Right forelimb (tissue), 1 donor: ENCODE measurements at regions not wholly inside any gene's neighbourhood (a gene's known extent, or its start where the extent isn't known, plus 50 kb on each side); places are given as distances from the start of the nearest gene placed in this dataset.

Source experiments
- DNase-seq: peaks from one replicate; pipeline ENCODE4 v3.0.0-alpha.2; 2018

DNA sequence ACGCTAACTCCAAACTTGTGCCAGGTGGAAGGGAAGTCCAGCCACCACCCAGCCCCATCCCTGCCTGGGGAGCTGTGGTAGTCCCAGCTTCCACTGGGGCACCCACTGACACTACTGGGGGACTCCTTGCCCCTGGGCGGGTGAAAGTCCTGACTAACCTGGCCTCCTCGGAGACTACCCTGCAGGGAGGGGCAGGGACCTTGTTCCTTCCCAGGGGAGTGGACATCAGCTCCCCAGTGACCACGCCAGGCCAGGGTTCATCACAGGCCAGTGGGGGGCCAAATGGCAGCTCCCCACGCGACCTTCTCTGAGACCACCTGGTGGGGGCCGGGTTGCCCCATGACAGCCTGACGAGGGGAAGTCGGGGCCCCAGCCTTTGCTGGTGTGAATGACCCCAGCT is 420.0 kb upstream of the SALL3 start:
- no peak for DNase-seq

DNA sequence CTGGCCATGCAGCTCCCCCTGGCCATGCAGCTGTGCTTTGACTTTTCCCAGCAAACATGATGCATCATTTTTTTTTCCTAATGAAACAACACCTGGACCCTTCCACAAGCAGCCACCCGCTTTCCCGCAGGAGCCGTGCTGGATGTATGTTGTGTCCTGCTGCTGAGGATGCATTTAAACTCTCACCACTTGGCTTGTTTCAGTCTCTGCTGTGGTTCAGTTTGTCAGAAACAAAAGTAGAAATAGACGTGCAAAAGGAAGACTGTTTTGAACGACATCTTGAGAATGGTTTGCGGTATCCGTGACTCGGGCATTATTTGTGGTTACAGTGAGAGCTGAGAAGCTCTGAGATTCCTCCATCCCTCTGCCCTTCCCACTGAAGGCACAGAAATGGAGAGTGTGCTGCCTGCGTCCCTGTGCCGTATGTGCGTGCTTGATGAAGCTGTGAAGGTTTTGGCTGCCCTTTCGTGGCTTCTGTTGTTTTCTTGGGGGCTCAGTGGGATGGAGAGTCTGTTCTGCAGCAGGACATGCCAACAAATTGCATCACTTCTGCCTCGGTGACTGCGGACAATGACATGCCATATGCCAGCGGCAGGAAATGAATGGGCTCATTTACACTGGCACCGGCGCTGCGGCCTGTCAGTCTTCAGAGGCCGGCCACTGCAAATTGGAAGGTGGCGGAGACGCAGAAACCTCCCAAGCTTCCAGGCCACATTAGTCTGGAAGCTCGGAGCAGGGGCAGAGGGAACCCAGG is 417.7 kb upstream of the SALL3 start:
- DNase-seq, result no peak

DNA sequence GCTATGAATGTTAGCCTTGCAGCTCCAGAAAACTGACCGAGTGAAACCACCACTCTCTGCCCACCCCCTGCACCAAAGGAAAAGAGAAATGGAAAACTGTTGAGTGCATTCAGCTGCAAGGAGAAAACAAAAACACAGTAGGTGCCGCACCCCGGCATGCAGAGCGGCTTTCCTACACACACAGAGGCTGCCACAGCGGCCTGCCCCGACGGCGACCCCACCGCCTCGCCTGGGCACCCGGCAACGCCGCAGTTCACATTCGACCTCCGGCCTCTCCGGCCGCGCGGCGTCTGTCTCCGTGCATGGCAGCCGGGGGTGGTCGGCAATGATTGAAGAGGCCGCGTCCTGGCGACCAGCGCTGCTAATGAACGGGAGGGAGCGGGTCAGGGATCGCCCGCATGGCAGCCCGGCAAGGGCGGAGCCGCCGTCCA is 417.1 kb upstream of the SALL3 start:
- DNase-seq, result no peak

DNA sequence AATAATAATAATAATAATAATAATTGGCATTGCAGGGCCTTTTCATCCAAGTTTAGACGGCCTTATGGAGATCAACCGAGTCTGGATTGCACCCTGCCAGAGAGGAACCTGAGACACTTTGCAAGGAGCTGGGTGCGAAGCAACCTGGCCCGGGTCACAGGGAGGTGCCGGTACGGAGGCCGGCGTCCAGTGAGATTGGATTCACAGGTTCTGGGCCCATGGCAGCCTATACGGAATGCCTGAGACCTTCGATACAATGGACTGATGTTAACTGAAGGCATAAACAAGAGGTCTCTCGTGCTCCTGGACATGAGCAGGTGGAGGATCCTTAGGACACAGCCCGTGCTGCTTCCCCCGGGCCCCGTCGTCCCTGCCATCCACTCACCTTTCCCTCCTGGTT is 416.5 kb upstream of the SALL3 start:
- no peak for DNase-seq

DNA sequence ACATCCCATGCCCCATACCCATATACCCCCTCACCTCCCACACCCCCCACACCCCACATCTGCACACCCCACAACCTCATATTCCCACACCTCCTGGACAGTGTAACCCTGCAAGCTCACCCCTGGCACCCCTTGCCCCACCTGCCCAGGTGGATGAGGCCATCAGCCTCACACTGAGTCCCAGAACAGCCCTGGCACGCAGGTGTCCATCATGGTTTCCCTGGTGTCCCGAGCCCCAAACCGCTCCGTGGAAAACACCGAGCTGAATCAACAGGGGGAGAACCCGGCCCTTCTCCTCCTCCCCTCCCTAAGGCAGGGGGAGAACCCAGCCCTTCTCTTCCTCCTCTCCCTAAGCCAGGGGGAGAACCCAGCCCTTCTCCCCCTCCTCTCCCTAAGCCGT is 415.6 kb upstream of the SALL3 start:
- no peak for DNase-seq

DNA sequence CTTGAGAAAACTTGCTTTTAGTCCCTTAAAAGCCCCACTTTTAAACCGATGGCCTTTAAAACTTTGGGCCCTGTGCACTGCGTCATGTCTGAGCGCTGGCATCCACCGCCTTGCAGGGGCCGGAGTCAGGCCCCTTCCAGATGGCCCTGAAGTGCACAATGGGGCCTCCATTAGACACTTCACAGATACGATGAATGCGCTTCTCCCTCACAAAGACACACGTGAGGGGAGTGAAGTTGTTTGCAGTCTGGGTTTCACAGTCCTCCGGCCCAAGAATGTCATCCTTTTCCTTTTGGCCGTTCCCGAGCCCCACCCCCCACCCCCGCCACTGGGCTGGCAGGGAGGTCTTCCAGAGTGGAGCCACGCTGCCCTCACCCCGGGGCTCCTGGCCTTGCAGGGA is 415.1 kb upstream of the SALL3 start:
- no peak for DNase-seq

DNA sequence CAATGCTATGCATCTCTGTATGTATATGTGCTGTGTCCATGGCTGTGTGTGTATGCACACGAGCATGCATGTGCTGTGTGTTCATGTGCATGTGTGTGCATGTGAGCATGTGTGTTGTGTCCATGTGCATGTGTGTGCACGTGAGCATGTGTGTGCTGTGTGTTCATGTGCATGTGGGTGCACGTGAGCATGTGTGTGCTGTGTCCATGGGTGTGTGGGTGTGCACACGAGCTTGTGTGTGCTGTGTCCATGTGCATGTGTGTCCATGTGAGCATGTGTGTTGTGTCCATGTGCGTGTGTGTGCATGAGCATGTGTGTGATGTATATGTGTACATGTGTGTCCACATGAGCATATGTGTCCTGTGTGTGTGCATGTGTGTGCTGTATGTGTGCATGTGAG is 414.4 kb upstream of the SALL3 start:
- no peak for DNase-seq

DNA sequence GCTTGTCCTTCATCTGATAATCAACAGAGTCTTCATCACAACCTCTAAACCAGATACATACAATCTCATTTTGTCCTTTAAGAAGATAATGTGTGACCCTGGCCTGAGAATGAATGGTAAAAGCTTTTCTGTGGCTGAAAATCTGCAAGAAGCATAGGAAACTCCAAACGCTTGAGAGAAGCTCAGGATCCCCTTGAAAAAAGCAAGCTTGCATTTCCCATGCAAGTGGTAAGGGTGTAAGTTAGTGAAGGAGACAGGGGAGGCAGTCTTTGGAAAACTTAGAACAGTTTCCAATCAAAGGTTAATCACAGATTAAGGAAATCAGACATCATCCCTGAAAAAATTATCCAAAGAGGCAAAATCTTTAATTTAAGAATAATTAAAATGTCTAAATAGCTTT is 413.6 kb upstream of the SALL3 start:
- no peak for DNase-seq

DNA sequence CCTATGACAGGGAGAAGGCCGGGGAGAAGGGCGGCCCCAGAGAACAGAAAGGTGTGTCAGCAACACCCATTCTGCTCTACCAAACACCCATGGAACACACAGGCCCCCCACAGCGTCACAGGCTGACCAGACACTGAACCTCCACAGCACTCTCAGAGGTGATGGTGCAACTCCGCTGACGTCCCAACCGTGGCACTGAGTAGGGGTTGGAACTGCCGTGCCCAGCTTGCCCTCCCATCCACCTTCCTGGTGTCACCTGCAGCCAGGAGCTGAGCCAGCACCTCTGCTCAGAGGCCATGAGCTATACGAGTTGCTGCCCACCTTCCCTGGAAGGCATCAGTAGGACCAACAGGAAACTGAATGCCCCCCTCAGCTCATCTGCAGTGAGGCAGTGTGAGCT is 412.9 kb upstream of the SALL3 start:
- no peak for DNase-seq

DNA sequence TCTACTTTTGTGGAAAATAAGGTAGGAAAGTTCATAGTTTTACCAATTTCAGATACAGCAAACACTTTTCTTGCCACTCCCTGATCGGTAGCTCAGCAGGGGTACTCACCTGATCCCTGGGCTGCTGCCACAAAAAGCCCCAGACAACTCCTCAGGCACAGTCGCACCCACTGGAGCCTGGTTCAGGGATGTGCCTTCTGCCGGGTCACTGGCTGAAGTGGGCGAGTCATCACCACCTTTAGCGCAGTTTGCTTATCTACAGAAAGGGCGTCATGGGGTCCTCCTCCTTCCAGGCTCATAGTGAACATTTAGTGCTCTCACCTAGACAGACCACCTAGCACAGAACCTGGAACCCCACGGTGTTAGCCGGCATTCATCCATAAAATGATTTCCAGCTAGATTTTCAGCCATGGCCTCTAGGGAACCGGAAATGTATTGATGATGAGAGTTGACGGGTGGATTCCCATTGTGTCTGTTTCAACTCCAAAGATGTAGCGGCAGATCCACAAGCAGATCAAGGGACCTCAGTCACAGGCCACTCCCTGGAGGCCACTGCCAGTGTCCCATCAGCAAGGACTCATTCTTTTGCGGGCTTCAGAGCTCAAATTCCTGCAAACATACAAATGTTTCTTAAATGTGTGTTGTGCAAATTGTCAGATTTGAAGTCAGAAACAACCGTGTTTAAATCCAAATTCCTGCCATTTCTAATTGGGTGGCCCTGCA is 408.4 kb upstream of the SALL3 start:
- DNase-seq, result no peak

DNA sequence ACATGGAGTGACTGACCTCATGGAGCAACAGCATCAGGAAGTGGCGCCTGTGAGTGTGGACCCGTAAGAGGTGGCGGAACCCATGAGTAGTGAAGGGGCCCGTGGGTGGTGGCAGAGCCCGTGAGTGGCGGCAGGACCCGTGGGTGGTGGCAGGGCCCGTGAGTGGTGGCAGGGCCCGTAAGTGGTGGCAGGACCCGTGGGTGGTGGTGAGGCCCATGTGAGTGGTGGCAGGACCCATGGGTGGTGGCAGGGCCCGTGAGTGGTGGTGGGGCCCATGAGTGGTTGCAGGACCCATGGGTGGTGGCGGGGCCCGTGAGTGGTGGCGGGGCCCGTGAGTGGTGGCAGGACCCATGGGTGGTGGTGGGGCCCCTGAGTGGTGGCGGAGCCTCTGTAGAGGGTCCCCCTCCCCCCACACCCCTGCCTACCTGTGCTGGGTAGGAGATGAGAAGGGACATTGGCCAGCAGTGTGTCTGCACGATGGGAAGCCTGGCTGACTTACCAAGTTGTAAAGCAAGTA is 407.7 kb upstream of the SALL3 start:
- DNase-seq, result no peak

DNA sequence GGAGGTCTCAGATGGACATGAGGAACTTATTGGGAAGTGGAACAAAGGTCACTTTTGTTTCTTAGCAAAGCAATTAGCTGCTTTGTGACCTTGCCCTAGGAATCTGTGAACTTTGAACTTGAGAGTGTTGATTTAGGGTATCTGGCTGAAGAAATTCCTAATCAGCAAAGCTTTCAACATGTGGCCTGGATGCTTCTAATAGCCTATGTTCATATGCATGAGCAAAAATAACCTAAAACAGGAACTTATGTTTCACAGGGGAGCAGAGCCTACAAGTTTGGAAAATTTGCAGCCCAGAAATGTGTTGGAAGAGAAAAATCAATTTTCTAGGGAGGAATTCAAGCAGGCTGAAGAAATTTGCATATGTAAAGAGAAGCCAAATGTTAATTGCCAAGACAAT is 405.8 kb upstream of the SALL3 start:
- no peak for DNase-seq

DNA sequence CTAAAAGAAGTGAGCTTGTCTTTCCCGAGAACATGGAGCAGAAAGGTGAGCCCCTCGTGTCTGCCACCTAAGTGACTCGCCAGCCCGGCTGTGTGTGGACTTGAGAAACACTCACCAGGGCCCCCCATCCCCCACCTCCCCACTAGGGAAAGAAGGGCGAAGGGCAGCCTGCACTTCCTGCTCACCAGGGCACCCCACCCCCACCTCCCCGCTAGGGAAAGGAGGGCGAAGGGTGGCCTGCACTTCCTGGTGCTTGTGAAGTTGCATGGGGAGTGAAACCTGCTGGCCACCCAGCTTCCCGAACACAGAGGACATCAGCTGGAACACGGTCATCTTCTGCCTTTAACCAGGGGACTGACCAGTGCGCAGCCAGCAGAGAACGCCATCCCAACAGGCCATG is 402.7 kb upstream of the SALL3 start:
- DNase-seq, result no peak

DNA sequence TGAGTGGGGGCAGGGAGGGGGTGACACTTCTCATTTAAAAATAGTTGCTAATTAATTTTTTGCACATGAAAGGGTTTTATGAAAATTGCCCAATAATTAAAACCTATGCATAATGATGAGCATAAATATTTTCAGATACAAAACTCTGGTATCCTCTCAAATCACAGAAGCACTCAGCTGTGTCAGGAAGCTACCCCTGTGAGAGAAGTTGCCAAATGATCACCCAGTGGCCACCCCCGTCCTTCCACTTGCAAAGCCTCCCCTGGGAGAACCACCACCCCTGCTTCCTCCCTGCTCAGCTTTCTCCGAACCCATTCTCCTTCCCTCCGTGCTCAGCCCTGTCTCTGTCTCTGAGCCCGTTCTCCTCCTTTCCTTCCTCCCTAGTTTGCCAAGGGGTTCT is 400.2 kb upstream of the SALL3 start:
- no peak for DNase-seq

DNA sequence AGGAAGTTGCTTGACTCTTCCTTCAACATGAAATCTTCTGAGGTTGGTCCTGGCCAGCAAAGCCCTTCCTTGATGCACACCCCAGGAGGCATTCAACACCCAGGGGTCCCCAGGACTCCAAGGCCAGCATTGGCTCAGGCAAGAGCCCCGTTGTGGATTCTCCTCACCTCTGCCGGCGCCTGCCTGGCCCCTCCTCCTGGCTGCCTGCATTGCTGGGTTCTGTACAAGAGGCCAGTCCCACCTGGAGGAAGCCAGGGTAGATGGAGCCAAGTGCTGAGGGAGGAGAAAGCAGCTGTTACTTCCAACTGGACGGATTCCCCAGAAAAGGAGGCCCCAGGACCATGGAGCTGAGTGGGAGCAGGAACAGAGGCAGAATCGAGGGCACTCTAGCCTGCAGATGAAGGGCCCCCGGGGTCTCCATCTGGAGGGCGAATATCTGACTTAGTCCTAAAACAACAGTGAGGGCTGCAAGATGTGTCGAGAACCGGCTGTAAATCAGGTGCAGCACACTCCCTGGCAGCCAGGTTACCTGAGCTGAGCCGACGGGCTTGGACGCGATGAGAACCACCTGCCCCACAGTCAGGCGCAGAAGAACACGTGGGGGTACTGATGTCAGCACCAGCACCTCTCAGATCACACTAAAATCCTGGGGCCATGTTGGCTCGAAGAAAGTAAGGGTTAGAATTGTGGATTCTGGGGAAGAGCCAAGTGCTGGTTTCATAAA is 399.6 kb upstream of the SALL3 start:
- no peak for DNase-seq

DNA sequence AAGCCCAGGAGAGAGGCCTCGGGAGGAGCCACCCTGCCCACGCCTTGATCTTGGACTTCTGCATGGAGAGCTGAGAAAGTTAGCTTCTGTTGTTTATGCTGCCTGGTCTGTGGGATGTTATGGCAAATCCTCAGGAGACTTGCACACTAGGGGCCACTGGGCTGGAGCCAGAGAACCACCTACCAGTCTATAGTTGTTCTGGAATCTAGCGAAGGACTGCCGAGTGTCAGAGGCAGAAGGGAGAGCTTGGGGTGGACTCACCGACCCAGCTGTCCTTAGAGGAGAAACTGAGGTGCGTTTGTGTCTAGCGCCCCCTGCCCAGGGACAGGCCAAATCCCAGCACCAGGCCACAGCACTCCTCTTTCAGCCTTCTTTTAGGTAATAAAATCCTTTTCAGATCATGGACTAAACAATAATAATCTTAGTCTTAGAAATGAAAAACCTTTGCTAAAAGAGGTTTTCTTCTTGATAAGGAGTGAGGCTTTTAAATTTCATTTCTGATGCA is 398.7 kb upstream of the SALL3 start:
- DNase-seq, result no peak

DNA sequence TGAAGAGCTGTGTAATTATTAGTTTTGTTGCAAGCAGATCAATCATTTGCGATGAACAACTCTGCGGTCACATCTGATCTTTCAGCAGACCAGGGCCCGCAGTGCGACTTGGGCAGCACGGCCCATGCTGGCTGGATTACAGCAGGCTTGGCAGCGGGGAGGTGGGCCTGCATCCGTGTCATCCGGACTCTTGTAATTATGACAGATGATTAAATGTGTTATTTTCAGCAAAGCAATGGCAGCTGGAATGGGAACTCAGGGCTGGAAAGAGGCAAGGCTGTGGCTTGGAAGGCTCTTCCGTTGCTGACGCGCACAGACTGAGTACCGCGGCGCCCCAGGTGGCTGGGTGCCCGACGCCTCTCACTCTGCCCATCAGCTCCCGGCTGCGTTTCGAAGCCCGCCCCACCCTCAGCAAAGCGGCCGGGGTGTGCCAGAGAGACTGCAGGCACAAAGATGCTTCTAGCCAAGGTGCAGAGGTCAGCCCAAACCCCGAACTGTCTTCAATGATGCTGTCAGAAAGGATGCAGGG is 397.4 kb upstream of the SALL3 start:
- DNase-seq, result no peak

DNA sequence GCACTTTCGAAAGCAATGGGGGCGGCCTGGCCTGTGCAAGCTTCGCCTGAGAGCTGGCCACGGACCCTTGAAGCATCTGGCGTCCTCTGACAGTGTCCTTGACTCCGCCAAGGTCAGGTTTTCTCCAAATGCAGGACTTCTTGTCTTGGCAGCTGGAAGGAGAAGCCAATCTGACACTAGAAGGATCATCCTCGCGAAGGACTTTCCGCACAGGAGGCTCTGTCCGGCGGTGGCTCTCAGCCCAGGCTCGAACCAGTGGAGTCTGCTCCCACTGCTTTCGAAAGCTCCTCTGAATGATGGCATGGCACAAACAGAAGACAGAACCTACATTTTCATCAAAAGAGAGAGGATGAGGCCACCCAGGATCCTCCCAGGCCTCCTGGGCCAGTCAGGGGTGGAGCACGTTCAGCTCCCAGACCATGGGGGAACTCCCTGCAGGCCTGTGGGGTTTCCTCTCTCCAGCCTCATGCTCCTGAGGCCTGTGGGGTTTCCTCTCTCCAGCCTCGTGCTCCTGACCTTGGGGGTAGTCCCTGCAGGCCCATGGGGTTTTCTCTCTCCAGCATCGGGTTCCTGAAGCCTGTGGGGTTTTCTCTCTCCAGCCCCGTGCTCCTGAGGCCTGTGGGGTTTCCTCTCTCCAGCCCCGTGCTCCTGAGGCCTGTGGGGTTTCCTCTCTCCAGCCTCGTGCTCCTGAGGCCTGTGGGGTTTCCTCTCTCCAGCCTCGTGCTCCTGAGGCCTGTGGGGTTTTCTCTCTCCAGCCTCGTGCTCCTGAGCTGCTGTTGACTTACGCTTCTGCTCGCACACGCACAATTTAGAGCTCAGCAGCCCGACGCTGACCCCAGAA is 396.5 kb upstream of the SALL3 start:
- DNase-seq, result no peak

DNA sequence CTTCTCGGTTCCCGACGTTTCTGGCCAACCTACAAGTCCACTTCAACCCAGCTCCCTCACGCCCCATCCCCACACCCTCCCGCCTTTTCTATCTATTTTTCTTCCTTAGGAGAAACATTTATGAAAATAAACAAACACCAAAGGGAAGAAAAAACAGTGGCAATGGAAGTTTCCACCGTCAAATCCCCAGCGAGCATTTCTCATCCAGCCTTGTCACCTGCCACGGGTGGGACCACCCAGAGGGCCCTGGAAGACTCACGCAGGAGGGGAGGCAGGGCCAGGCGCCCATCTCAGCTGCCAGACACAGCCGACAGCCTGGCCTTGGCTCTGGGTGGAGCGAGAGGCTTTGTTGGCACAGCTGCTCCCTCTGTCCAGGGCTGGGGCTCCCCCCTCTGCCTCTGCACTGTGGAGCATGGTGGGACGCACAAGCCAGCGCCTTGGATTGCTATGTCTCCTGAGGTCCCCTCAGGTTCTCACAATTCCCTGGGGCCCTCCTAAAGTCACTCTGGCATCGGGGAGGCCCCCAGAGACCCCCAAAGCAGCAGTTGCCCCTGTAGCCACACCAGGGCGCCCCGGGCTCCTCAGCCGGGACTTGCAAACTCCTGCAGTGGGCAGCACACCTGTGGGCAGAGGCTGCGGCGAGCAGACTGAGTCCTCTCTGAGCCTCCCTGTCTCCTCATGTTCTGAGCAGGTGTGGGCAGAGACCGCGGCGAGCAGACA is 395.7 kb upstream of the SALL3 start:
- no peak for DNase-seq

DNA sequence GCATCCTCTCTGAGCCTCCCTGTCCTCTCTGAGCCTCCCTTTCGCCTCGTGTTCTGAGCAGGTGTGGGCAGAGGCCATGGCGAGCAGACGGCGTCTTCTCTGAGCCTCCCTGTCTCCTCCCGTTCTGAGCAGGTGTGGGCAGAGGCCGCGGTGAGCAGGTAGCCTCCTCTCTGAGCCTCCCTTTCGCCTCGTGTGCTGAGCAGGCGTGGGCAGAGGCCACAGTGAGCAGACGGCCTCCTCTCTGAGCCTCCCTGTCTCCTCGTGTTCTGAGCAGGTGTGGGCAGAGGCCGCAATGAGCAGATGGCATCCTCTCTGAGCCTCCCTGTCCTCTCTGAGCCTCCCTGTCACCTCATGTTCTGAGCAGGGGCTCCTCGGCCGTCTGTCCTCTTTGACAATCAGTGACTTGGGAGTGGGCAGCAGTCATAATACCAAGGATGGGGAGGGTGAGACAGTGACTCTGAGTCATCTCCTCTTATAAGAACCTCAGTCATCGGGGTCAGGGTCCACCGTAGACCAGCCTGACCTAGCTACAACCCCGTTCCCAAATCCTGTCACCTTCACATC is 395.1 kb upstream of the SALL3 start:
- no peak for DNase-seq

DNA sequence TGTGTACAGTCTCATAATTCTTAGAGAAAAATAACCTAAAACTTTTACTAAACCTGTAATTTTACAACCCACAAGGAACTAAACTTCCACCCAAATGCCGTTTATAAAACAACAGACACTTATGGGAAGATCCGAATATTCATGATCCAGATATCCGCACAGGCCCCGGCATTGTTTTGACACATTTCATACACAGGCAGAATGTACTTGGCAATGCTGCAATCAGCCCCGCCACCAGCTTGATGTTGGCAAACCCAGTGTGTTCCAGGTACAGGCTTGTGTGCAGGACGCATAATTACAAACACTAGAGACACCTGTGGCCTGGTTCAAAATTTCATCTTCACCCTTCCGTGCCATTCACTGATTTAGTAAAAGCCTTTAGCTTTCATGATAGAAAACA is 393.0 kb upstream of the SALL3 start:
- DNase-seq, result no peak
